Memory B cell (primary cell): ENCODE measurements at regions not wholly inside any gene's neighbourhood (a gene's known extent, or its start where the extent isn't known, plus 50 kb on each side); places are given as distances from the start of the nearest gene placed in this dataset.
"Not testable (repeated sequence)": the region's sequence is repeated elsewhere in the genome, so short reads cannot be mapped to it uniquely, and the experiment has no call there.

Experiments used
- ATAC-seq: fragments of 150-1000 bp; cut with Tn5 transposase; 2 replicates; pipeline ENCODE4 v1.10.0; 2021; ENCODE audit warnings: low read depth, mild to moderate bottlenecking, moderate library complexity
- DNase-seq, 2 donors: peaks; one replicate each; pipeline ENCODE4 v3.0.0; 2022; ENCODE audit warnings: low spot score in 2 of 2
- H3K27ac Mint-ChIP-seq: one replicate; pipeline ENCODE4 v1.8.0; 2022; ENCODE audit warnings: mild to moderate bottlenecking, moderate library complexity, mixed read lengths
- H3K27me3 Mint-ChIP-seq: one replicate; pipeline ENCODE4 v1.8.0; 2022; ENCODE audit warnings: mixed read lengths
- H3K36me3 Mint-ChIP-seq: one replicate; pipeline ENCODE4 v1.8.0; 2022; ENCODE audit warnings: mild to moderate bottlenecking, mixed read lengths
- H3K4me1 Mint-ChIP-seq: one replicate; pipeline ENCODE4 v1.8.0; 2022; ENCODE audit warnings: mixed read lengths
- H3K4me3 Mint-ChIP-seq: one replicate; pipeline ENCODE4 v1.8.0; 2022; ENCODE audit warnings: mild to moderate bottlenecking, moderate library complexity, mixed read lengths
- H3K9me3 Mint-ChIP-seq: one replicate; pipeline ENCODE4 v1.8.0; 2022; ENCODE audit warnings: mixed read lengths

DNA sequence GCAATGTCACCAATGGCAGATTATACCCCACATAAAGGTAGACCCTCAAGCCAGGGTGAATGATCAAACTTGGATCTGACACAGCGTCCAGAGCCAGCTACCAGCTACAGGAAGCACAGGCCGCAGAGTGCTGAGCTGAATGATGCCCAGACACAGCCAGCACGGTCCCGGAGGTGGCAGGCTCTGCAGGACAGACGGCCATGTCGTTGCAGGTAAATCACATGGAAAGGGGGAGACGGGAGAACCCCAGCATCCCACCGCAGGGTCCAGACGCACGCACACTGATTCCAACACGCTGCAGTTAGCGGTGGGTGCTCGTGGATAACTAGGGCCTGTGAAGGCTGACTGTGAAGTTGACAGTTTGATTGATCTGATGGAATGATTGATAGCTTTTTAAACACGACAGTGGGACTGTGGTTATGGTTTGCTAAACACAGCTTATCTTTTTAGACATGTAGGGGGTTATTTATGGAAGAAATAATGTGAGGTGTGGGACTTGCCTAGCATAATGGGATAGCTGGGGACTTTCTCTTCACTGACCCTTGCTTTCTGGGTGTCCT is 228.5 kb downstream of the ERMARD start:
- ATAC-seq = no peak
- Mint-ChIP-seq H3K4me3 (no peak overlapping the region), H3K9me3 (no peaks in the 10 kb centered on the region)

DNA sequence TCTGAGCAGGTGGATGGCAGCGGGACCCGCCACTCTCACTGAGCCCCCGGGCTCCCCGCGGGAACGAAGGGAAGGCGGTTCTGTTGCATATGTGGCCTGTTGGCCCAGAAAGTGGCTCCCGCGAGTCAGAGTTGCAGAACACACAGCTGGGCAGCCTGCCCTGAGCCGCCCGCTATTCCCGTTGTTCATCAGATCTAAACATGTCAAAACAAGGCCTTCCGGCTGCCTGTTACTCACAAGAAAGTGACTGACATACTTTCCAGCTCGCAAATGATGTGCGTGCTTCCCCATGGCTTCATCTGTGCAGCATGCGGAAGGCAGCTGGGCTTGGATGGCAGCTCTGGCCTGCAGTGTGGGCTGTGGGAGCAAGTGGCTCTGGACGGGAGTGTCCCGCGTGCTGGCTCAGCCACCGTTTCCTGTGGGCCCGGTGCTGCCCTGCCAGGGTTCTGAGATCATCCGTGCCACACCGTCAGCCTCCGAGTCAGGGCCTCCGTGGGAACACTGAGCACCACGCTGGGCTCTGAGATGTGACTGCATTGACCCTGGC is 227.3 kb downstream of the ERMARD start:
- Mint-ChIP-seq H3K36me3 (no peaks in the 10 kb centered on the region), H3K4me1 (no peaks in the 10 kb centered on the region), H3K27me3 (peaks cover 6% of the 10 kb centered on the region), H3K27ac (no peak overlapping the region), H3K9me3 (no peaks in the 10 kb centered on the region), H3K4me3 (no peak overlapping the region)
- no peak for DNase-seq
- no peak for ATAC-seq

More for the DNA sequence above, 228.5 kb downstream of the ERMARD start:
- no peaks in the 10 kb centered on the region for H3K4me1 Mint-ChIP-seq
- no peak overlapping the region for H3K27ac Mint-ChIP-seq
- H3K27me3 Mint-ChIP-seq = peaks cover 4% of the 10 kb centered on the region
- DNase-seq = no peak
- no peaks in the 10 kb centered on the region for H3K36me3 Mint-ChIP-seq

DNA sequence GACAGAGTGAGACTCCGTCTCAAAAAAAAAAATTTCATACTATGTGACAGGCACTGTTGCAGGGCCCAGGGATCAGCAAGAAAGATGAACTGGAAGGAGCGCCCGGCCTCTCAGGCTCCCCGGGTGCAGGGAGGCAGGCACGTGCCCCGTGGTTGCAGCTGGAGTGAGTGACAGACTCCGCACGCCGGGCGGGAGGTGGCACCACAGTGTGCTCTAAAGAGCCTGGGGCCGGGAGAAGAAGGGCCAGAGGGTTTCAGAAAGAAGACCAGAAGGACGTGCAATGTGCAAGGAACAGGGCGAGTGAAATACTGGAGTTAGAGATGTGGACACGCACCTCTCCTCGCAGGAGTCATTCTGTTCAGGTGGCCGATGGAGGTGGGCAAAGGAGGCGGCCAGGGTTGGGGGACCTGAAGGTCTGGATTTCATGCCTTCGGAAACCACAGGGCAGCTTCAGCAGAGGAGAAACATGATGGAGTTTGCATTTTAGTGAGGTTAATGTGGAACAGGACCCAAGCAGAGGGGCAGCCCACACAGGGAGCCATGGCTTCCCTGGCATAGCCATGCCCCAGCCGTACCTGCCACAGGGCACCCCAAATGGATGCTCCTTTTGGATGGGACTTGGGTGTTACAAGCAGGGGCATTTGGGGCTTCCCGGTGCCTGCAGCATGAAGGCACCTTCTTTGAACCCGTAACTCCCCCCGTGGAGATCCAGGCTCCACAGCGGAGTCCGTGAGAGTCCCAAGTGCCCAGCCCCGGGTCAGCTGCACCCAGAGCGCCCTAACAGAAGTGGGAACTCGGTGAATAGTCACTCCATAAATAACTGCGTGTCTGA is 226.2 kb downstream of the ERMARD start:
- H3K4me3 Mint-ChIP-seq = no peak overlapping the region
- no peak overlapping the region for H3K27ac Mint-ChIP-seq
- H3K36me3 Mint-ChIP-seq = no peaks in the 10 kb centered on the region

DNA sequence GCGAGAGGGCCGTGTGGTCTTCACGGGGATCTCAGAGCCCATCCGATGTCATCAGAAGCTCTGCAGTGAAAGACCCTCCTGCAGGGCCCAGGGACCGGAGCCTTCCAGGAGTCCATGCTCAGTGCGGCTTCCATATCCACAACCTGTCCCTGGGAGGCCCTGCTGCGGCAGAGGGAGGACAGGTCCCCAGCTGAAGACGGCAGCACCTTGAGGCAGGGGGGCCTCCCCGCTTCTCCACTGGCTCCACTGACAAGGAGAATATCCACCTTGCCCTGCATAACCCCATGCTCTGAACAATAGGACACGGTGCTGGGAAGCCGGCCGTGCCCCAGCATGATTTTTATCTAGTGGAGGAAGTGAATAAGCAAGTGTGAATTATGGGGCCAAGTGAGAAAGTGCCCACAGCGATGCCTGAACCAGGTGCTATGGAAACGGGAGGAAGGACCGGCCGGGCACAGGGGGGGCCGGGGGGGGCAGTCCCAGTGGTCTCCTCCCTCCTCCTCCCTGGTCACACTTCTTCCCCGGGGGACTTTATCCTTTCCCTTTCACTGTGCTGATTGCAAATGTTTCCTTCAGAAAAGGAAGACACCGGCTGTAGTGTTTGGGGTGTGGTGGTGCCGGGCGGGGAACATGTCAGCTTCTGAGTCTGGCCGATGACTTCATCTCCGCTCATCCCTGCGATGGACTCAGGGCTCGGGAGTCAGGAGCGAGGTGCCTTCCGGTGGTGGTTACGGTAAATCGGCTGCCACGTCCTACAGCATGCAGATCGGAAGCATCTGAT is 225.1 kb downstream of the ERMARD start:
- DNase-seq = no peak
- H3K4me3 Mint-ChIP-seq = no peak overlapping the region
- no peaks in the 10 kb centered on the region for H3K36me3 Mint-ChIP-seq
- peaks cover 4% of the 10 kb centered on the region for H3K27me3 Mint-ChIP-seq
- no peaks in the 10 kb centered on the region for H3K9me3 Mint-ChIP-seq
- ATAC-seq = no peak
- H3K27ac Mint-ChIP-seq = no peak overlapping the region
- H3K4me1 Mint-ChIP-seq = no peaks in the 10 kb centered on the region

More for the DNA sequence above, 226.2 kb downstream of the ERMARD start:
- H3K9me3 Mint-ChIP-seq = no peaks in the 10 kb centered on the region
- no peak for ATAC-seq
- no peaks in the 10 kb centered on the region for H3K4me1 Mint-ChIP-seq
- H3K27me3 Mint-ChIP-seq = peaks cover 6% of the 10 kb centered on the region
- no peak for DNase-seq

DNA sequence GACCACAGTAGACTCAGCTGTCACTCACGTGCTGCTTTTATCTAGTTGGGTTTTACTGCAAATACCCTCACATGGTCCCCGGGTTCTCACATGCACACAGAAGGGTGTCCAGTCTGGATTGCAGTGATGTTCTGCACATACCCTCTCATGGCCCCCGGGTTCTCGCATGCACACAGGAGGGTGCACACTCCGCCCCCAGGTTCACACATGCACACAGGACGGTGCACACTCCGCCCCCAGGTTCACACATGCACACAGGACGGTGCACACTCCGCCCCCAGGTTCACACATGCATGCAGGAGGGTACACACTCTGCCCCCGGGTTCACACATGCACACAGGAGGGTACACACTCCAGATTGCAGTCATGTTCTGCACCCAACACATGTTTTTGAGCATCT is 224.3 kb downstream of the ERMARD start:
- Mint-ChIP-seq H3K27me3 (peaks cover 4% of the 10 kb centered on the region), H3K4me3 (no peak overlapping the region), H3K36me3 (no peaks in the 10 kb centered on the region), H3K4me1 (no peaks in the 10 kb centered on the region), H3K27ac (no peak overlapping the region), H3K9me3 (no peaks in the 10 kb centered on the region)
- DNase-seq = no peak
- no peak for ATAC-seq

DNA sequence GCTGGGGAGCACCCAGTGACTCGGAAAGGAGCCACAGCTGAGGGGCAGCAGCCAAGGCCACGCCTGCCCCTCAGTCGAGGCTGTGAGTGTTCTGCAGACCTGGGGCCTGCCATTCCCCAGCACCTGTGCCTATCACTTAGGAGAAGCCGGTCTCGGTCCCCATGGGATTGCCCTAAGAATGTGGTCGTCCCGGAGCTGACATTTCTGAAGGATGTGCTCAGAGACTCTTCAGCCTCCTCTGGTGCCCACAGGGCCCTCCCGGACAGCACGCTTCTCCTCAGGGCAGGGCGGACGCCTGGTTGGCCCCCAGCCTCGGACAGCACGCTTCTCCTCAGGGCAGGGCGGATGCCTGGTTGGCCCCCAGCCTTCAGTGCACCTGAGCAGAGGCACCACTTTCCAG is 223.9 kb downstream of the ERMARD start:
- ATAC-seq (no peak), DNase-seq (no peak)
- Mint-ChIP-seq H3K4me3 (no peak overlapping the region), H3K27ac (no peak overlapping the region), H3K9me3 (no peaks in the 10 kb centered on the region), H3K36me3 (no peaks in the 10 kb centered on the region), H3K4me1 (no peaks in the 10 kb centered on the region), H3K27me3 (peaks cover 4% of the 10 kb centered on the region)

DNA sequence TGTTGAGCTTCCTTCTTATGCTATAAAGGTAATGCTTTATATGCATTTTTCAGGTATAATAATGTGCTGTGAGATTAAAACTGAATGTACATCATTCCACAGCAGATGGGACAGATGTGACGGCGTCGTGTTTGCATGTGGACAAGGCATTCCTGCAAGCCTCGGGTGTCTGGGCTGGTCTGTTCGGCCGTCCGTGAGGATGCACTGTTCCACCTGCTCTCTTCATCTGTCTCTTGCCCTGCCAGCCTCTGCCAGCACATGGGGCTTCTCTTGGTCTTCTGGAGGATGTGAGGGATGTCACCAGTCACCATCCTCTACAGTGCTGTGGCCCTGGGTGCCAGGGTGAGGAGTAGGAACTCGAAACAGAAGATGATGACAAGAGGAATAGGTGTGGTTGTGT is 223.2 kb downstream of the ERMARD start:
- peaks cover 6% of the 10 kb centered on the region for H3K27me3 Mint-ChIP-seq
- H3K4me3 Mint-ChIP-seq = no peak overlapping the region
- H3K9me3 Mint-ChIP-seq = no peaks in the 10 kb centered on the region
- no peak overlapping the region for H3K27ac Mint-ChIP-seq
- DNase-seq = no peak
- no peaks in the 10 kb centered on the region for H3K36me3 Mint-ChIP-seq
- ATAC-seq = no peak
- no peaks in the 10 kb centered on the region for H3K4me1 Mint-ChIP-seq

DNA sequence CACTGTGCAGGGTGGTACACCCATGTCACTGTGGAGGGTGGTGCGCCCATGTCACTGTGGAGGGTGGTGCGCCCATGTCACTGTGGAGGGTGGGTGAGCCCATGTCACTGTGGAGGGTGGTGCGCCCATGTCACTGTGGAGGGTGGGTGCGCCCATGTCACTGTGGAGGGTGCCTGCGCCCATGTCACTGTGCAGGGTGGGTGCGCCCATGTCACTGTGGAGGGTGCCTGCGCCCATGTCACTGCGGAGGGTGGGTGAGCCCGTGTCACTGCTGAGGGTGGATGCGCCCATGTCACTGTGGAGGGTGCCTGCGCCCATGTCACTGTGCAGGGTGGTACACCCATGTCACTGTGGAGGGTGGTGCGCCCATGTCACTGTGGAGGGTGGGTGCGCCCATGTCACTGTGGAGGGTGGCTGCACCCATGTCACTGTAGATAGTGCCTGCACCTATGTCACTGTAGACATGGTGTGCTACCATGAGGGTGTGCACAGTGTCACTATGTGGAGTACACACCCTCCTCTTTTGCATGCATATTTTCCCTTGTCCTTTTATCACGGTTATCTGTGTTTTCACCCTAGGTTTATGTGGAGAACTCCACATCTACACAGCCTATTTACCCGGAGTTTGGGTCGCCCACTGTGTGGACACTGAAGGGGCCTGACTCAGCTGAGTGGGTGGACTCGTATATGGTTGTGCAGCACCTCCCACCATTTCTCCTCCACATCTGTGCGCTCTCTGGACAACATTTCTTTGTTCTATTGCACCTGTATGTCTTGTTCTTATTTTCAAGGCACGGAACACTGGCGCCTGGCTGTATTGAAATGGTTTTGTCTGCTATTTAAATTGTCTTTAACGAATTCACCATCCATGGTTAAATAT is 222.4 kb downstream of the ERMARD start:
- not testable (repeated sequence) for ATAC-seq, H3K27me3 Mint-ChIP-seq, H3K9me3 Mint-ChIP-seq, H3K4me3 Mint-ChIP-seq, H3K4me1 Mint-ChIP-seq, H3K27ac Mint-ChIP-seq, H3K36me3 Mint-ChIP-seq, DNase-seq

DNA sequence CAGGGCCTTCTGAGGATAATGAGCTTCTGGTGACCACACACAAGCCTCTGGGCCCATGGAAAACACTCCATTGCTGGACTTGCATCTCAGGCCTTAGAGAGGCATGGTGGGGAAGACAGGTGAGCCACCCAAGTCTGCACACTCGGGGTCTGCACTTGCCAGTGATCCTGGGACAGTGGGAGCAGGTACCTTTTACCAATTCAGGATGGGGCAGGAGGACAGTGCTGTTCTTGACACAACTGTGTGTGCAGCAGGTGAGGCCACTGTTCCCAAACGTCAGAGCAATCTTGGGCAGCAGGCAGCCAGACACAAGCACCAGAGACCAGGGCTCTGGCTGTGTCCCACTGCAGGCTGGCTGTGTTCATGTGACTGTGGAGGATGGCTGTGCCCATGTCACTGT is 221.3 kb downstream of the ERMARD start:
- Mint-ChIP-seq H3K27ac (no peak overlapping the region), H3K36me3 (no peaks in the 10 kb centered on the region), H3K9me3 (no peaks in the 10 kb centered on the region), H3K27me3 (peaks cover 8% of the 10 kb centered on the region), H3K4me3 (no peak overlapping the region), H3K4me1 (no peaks in the 10 kb centered on the region)
- DNase-seq = no peak
- no peak for ATAC-seq

DNA sequence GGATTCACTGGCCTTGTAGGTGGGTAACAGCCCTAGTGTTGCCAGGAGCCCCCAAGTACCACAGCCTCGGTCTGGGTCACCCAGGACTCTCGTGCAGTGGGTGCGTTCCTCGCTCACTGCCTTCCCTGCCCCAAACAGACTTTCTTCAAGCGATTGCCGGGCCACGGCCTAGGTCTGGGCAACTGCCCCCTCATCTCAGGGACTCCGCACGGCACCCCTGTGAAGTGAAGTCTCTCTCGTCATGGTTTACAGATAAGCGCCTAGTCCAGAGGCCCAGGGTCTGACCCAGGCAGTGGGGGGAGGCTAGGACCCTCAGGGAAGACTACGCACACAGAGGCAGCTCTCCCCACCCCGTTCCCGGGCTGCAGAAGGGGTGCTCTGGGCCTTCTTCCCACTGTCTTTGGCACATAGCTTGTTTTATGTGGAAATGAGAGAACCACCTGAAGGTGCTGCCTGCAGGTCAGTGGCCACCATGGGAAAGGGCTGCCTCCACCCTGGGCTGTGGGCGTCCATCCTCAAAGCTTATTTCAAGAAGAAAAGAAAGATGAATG is 220.8 kb downstream of the ERMARD start:
- Mint-ChIP-seq H3K4me1 (no peaks in the 10 kb centered on the region), H3K27ac (no peak overlapping the region), H3K36me3 (no peaks in the 10 kb centered on the region), H3K4me3 (no peak overlapping the region), H3K9me3 (no peaks in the 10 kb centered on the region), H3K27me3 (peaks cover 8% of the 10 kb centered on the region)
- DNase-seq (no peak), ATAC-seq (no peak)

DNA sequence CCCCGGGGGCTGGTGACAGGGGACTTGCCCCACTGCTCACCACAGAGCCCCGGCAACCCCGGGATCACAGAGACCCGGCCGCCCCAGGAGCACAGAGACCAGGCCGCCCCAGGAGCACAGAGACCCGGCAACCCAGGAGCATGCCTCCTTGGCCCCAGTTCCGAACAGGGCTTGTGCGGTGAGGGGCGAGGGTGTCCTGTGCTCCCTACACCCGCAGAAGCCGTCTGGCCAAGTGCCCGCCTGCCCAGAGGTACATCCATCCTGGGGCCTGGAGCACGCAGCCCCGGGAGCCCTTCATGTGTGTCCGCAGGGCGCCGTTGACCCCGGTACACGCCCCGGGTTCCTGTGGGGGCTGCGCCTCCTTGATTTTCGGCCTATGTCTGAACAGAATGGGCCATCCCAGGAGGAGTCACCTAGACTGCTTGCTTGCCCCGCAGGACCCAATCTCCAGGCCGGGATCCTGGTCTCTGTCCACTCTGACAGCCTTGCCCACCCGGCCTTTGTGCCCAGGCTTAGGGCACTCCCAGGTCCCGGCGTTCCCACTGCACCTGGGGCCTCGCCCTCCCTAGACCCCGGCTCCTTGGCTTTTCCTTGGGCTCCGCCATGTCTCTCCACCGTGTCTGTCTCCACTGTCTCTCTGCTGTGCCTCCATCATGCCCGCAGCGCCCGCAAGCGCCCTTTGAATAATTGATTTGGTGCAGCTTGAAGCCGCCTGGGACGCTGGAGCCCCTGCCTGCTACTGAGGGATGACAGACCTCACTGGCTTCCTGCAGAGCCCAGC is 219.8 kb downstream of the ERMARD start:
- ATAC-seq = no peak
- peak in 1 of 2 donors; percentile 8 for DNase-seq
- no peaks in the 10 kb centered on the region for H3K4me1 Mint-ChIP-seq
- H3K36me3 Mint-ChIP-seq = no peaks in the 10 kb centered on the region
- no peak overlapping the region for H3K4me3 Mint-ChIP-seq
- no peak overlapping the region for H3K27ac Mint-ChIP-seq
- peaks cover 6% of the 10 kb centered on the region for H3K27me3 Mint-ChIP-seq
- H3K9me3 Mint-ChIP-seq = no peaks in the 10 kb centered on the region

DNA sequence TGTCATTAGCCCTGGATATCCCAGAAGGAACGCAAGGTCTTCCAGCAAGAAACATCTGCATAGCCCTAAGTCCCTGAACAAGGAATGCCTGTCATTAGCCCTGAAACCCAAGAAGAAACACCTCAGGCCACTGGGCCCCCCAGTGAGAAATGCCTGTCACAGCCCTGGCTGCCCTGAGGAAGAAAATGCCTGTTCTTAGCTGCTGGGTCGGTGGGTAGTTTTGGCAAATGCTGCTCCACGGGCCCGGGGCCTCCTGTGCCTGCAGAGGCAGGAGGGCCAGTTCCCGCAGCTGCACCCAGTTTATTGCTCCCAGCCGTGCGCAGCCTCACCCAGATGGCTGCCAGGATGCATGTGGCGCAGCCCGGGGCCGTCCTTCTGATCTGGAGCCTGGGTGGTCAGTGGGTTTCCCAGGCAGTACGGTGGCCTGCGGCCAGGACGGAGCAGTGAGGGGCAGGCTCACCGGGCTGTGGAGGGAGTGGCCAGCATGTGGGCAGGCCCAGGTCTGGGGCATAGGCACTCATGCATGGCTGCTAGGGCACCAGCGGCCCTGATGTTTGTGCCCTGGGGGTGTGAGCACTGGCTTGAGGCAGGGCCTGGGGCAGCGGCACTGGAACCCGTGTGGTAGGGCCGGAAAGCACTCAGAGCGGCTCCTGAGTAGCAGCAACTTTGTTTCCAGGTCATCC is 219.0 kb downstream of the ERMARD start:
- peak in 1 of 2 donors; percentile 9 for DNase-seq
- no peak overlapping the region for H3K4me3 Mint-ChIP-seq
- peaks cover 6% of the 10 kb centered on the region for H3K27me3 Mint-ChIP-seq
- no peaks in the 10 kb centered on the region for H3K36me3 Mint-ChIP-seq
- ATAC-seq = no peak
- no peaks in the 10 kb centered on the region for H3K9me3 Mint-ChIP-seq
- no peak overlapping the region for H3K27ac Mint-ChIP-seq
- H3K4me1 Mint-ChIP-seq = no peaks in the 10 kb centered on the region
